SU-DHL-6 (cell line): ENCODE measurements at regions not wholly inside any gene's neighbourhood (a gene's known extent, or its start where the extent isn't known, plus 50 kb on each side); places are given as distances from the start of the nearest gene placed in this dataset.

Source experiments
- H2AFZ ChIP-seq: fragments of 200-600 bp; sonication (generic); 2 replicates; pipeline ENCODE4 v1.6.1; 2014; ENCODE audit warnings: low read depth, mild to moderate bottlenecking, moderate library complexity, mixed read lengths, antibody characterized with exemption, low read length; ENCODE audit not compliant: severe bottlenecking
- H3F3A ChIP-seq: fragments of 200-600 bp; shearing (Covaris generic); 2 replicates; pipeline ENCODE4 v1.6.0; 2016; ENCODE audit warnings: antibody characterized with exemption, mild to moderate bottlenecking; ENCODE audit not compliant: insufficient read depth
- H3K27ac ChIP-seq: fragments of 200-600 bp; sonication (generic); 2 replicates; pipeline ENCODE4 v1.5.1; 2016; ENCODE audit warnings: low read depth, mild to moderate bottlenecking, low read length, moderate library complexity, mixed read lengths
- H3K27me3 ChIP-seq: fragments of 200-600 bp; sonication (generic), shearing (Covaris generic); 2 replicates; pipeline ENCODE4 v1.6.0; 2014; ENCODE audit warnings: mild to moderate bottlenecking, low read length
- H3K36me3 ChIP-seq: fragments of 200-600 bp; sonication (generic); 2 replicates; pipeline ENCODE4 v1.6.1; 2014; ENCODE audit warnings: mild to moderate bottlenecking, low read length, mixed read lengths
- H3K4me2 ChIP-seq: fragments of 300-600, 200-600 bp; shearing (Covaris generic), sonication (generic); 2 replicates; pipeline ENCODE4 v1.6.0; 2014; ENCODE audit warnings: low read length, low read depth, mild to moderate bottlenecking; ENCODE audit not compliant: poor library complexity, severe bottlenecking
- H3K4me3 ChIP-seq: fragments of 200-600 bp; sonication (generic); 2 replicates; pipeline ENCODE4 v1.5.1; 2014; ENCODE audit warnings: antibody characterized with exemption, low read length, mild to moderate bottlenecking, mixed read lengths; ENCODE audit not compliant: insufficient read depth, poor library complexity, severe bottlenecking
- H3K79me2 ChIP-seq: fragments of 200-600 bp; sonication (generic); 2 replicates; pipeline ENCODE4 v1.6.1; 2014; ENCODE audit warnings: mild to moderate bottlenecking, low read length, moderate library complexity; ENCODE audit not compliant: insufficient read depth
- H3K9ac ChIP-seq: fragments of 200-600 bp; sonication (generic); 2 replicates; pipeline ENCODE4 v1.7.0; 2014; ENCODE audit warnings: mild to moderate bottlenecking, low read length
- H3K9me2 ChIP-seq: fragments of 200-600 bp; sonication (generic); replicated peaks from 2 replicates; pipeline ENCODE4 v1.6.1; 2014; ENCODE audit warnings: low read length; ENCODE audit not compliant: insufficient read depth
- H3K9me3 ChIP-seq: fragments of 200-600 bp; sonication (generic); 2 replicates; pipeline ENCODE4 v1.6.1; 2014; ENCODE audit warnings: low read length, mixed read lengths; ENCODE audit not compliant: insufficient read depth
- H4K20me1 ChIP-seq: fragments of 200-600 bp; sonication (generic); 2 replicates; pipeline ENCODE4 v1.6.1; 2014; ENCODE audit warnings: low read depth, mild to moderate bottlenecking, antibody characterized with exemption, low read length, moderate library complexity, mixed read lengths
- EZH2phosphoT487 ChIP-seq: fragments of 200-600 bp; sonication (generic), shearing (Covaris generic); conservative IDR thresholded peaks from 2 replicates; pipeline ENCODE4 v1.6.1; 2018; ENCODE audit warnings: mild to moderate bottlenecking, antibody characterized with exemption, low read length, moderate library complexity, mixed read lengths
- TF ChIP-seq, protein P1 (sequence below): fragments of 200-600 bp; sonication (generic); IDR thresholded peaks from one replicate; pipeline ENCODE4 v1.5.1; 2017; ENCODE audit warnings: antibody characterized with exemption, mild to moderate bottlenecking, low read length, moderate library complexity; ENCODE audit not compliant: insufficient read depth, poor library complexity, severe bottlenecking

GRCh38 chr12:131491155-131491554 is 219.7 kb upstream of the SFSWAP start:
- Histone ChIP-seq H2AFZ (no peak overlapping the region), H3K9ac (no peak overlapping the region), H3F3A (no peaks in the 10 kb centered on the region), H4K20me1 (no peaks in the 10 kb centered on the region), H3K36me3 (no peaks in the 10 kb centered on the region), H3K9me3 (no peaks in the 10 kb centered on the region), H3K27ac (no peak overlapping the region), H3K9me2 (no peaks in the 10 kb centered on the region), H3K79me2 (no peaks in the 10 kb centered on the region), H3K4me2 (no peak overlapping the region), H3K27me3 (no peaks in the 10 kb centered on the region), H3K4me3 (no peak overlapping the region)
- no peak for TF ChIP-seq EZH2phosphoT487
- TF ChIP-seq, protein P1, sequence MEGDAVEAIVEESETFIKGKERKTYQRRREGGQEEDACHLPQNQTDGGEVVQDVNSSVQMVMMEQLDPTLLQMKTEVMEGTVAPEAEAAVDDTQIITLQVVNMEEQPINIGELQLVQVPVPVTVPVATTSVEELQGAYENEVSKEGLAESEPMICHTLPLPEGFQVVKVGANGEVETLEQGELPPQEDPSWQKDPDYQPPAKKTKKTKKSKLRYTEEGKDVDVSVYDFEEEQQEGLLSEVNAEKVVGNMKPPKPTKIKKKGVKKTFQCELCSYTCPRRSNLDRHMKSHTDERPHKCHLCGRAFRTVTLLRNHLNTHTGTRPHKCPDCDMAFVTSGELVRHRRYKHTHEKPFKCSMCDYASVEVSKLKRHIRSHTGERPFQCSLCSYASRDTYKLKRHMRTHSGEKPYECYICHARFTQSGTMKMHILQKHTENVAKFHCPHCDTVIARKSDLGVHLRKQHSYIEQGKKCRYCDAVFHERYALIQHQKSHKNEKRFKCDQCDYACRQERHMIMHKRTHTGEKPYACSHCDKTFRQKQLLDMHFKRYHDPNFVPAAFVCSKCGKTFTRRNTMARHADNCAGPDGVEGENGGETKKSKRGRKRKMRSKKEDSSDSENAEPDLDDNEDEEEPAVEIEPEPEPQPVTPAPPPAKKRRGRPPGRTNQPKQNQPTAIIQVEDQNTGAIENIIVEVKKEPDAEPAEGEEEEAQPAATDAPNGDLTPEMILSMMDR, result no peak

- Histone ChIP-seq H3F3A (no peaks in the 10 kb centered on the region), H3K9me2 (no peaks in the 10 kb centered on the region), H2AFZ (no peak overlapping the region), H3K36me3 (no peaks in the 10 kb centered on the region), H3K27ac (no peak overlapping the region), H3K4me3 (no peak overlapping the region), H3K9me3 (no peaks in the 10 kb centered on the region), H3K9ac (no peak overlapping the region), H3K27me3 (no peaks in the 10 kb centered on the region), H3K4me2 (no peak overlapping the region), H3K79me2 (no peaks in the 10 kb centered on the region), H4K20me1 (no peaks in the 10 kb centered on the region)
- TF ChIP-seq EZH2phosphoT487, result no peak
- TF ChIP-seq, protein P1, result no peak
Observed at GRCh38 chr12:131491916-131492490, 218.9 kb upstream of the SFSWAP start.

- Histone ChIP-seq H3K36me3 (no peaks in the 10 kb centered on the region), H3K4me3 (no peak overlapping the region), H3K9ac (no peak overlapping the region), H2AFZ (no peak overlapping the region), H3K79me2 (no peaks in the 10 kb centered on the region), H3K27me3 (no peaks in the 10 kb centered on the region), H3K9me3 (no peaks in the 10 kb centered on the region), H3K9me2 (no peaks in the 10 kb centered on the region), H3K27ac (no peak overlapping the region), H3F3A (no peaks in the 10 kb centered on the region), H3K4me2 (no peak overlapping the region), H4K20me1 (no peaks in the 10 kb centered on the region)
- no peak for TF ChIP-seq EZH2phosphoT487
- TF ChIP-seq, protein P1, result no peak
Observed at GRCh38 chr12:131493068-131493826, 217.6 kb upstream of the SFSWAP start.
